Osteoblast (primary cell): ENCODE measurements at regions not wholly inside any gene's neighbourhood (a gene's known extent, or its start where the extent isn't known, plus 50 kb on each side); places are given as distances from the start of the nearest gene placed in this dataset.

Source experiments
- DNase-seq: peaks from one replicate; pipeline ENCODE4 v3.0.0; 2011; ENCODE audit warnings: low spot score, mixed read lengths; ENCODE audit not compliant: insufficient read length; ENCODE audit errors: missing footprints
- H2AFZ ChIP-seq: 2 replicates; pipeline ENCODE4 v1.6.0; 2011; ENCODE audit warnings: mild to moderate bottlenecking, low read length
- H3K27ac ChIP-seq: 2 replicates; pipeline ENCODE4 v1.5.1; 2011; ENCODE audit warnings: mild to moderate bottlenecking, low read depth, low read length, moderate library complexity
- H3K27me3 ChIP-seq: 2 replicates; pipeline ENCODE4 v1.6.0; 2012; ENCODE audit warnings: mild to moderate bottlenecking, control low read depth, inconsistent platforms, low read length, moderate library complexity; ENCODE audit not compliant: insufficient read depth
- H3K36me3 ChIP-seq: 2 replicates; pipeline ENCODE4 v1.5.1; 2011; ENCODE audit warnings: mild to moderate bottlenecking, low read length, control low read depth, moderate library complexity; ENCODE audit not compliant: insufficient read depth
- H3K4me1 ChIP-seq: 2 replicates; pipeline ENCODE4 v1.5.1; 2011; ENCODE audit warnings: mild to moderate bottlenecking, low read length, control low read depth, moderate library complexity; ENCODE audit not compliant: insufficient read depth
- H3K4me2 ChIP-seq: 2 replicates; pipeline ENCODE4 v1.6.0; 2011; ENCODE audit warnings: mild to moderate bottlenecking, low read length; ENCODE audit not compliant: insufficient read depth
- H3K4me3 ChIP-seq: fragments of 200-600 bp; sonication (generic); 3 replicates; pipeline ENCODE4 v1.5.1; 2012; ENCODE audit warnings: mild to moderate bottlenecking, low read length, inconsistent platforms; ENCODE audit not compliant: insufficient read depth
- H3K79me2 ChIP-seq: 2 replicates; pipeline ENCODE4 v1.6.0; 2012; ENCODE audit warnings: mild to moderate bottlenecking, low read length, control low read depth, inconsistent platforms; ENCODE audit not compliant: insufficient read depth
- H3K9me3 ChIP-seq: 2 replicates; pipeline ENCODE4 v1.5.1; 2011; ENCODE audit warnings: low read depth, low read length, control low read depth
- H4K20me1 ChIP-seq: 2 replicates; pipeline ENCODE4 v1.6.0; 2012; ENCODE audit warnings: mild to moderate bottlenecking, low read length, control low read depth; ENCODE audit not compliant: insufficient read depth
- TF ChIP-seq, protein P1 (sequence below): IDR thresholded peaks from 2 replicates; pipeline ENCODE4 v1.5.1; 2011; ENCODE audit warnings: mild to moderate bottlenecking, low read depth, low read length, moderate library complexity; ENCODE audit errors: extremely low read depth

DNA sequence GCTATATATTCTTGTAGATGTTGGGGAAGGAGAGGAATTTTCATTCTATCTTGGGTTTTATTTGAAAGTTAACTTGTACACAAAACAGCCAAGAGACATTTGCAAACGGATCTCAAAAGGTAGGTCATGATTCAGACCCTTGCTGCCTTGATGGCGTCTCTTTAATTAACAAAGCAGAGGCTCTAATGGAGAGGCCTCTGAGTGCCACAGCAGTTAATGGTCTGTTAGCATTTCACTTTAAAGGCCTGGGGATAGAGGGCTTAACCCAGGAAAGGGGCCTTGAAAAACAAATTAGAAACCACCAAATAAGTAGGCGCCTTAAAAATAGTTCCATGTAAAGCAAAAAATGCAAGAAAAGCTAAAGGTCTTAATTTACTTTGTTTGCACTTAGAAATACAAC, 836.9 kb upstream of the CELF4 start:
- Histone ChIP-seq H3K4me2 (no peak overlapping the region), H3K4me3 (no peak overlapping the region), H3K27me3 (no peaks in the 10 kb centered on the region), H3K79me2 (no peaks in the 10 kb centered on the region), H3K9me3 (no peaks in the 10 kb centered on the region), H3K36me3 (no peaks in the 10 kb centered on the region), H2AFZ (no peak overlapping the region), H3K4me1 (no peaks in the 10 kb centered on the region), H4K20me1 (no peaks in the 10 kb centered on the region), H3K27ac (no peak overlapping the region)
- no peak for DNase-seq
- TF ChIP-seq, protein P1, sequence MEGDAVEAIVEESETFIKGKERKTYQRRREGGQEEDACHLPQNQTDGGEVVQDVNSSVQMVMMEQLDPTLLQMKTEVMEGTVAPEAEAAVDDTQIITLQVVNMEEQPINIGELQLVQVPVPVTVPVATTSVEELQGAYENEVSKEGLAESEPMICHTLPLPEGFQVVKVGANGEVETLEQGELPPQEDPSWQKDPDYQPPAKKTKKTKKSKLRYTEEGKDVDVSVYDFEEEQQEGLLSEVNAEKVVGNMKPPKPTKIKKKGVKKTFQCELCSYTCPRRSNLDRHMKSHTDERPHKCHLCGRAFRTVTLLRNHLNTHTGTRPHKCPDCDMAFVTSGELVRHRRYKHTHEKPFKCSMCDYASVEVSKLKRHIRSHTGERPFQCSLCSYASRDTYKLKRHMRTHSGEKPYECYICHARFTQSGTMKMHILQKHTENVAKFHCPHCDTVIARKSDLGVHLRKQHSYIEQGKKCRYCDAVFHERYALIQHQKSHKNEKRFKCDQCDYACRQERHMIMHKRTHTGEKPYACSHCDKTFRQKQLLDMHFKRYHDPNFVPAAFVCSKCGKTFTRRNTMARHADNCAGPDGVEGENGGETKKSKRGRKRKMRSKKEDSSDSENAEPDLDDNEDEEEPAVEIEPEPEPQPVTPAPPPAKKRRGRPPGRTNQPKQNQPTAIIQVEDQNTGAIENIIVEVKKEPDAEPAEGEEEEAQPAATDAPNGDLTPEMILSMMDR = no peak

DNA sequence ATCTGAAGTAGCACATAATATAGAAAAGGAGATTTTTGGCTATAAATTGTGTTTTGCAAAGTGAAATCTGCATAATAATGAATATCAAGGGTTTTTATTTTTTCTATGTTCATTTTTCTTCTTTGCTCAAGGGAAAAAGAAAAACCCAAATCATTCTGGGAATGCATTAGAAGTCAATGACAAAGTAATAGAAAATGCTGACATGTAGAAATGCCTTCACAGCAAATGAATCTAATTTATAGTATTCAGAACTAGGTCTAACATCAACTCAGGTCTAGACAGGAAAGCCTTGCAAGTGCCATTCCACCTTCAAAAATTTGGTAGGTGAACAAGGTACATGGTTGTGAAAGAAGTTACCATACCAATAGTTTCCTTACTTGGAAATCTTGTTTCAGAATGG, 831.5 kb upstream of the CELF4 start:
- H3K36me3 ChIP-seq = no peaks in the 10 kb centered on the region
- DNase-seq = no peak
- no peak overlapping the region for H3K4me2 ChIP-seq
- no peaks in the 10 kb centered on the region for H3K27me3 ChIP-seq
- no peak overlapping the region for H2AFZ ChIP-seq
- no peak overlapping the region for H3K4me3 ChIP-seq
- no peaks in the 10 kb centered on the region for H3K9me3 ChIP-seq
- H3K79me2 ChIP-seq = no peaks in the 10 kb centered on the region
- TF ChIP-seq, protein P1 = no peak
- H4K20me1 ChIP-seq = no peaks in the 10 kb centered on the region
- no peak overlapping the region for H3K27ac ChIP-seq
- H3K4me1 ChIP-seq = no peaks in the 10 kb centered on the region

DNA sequence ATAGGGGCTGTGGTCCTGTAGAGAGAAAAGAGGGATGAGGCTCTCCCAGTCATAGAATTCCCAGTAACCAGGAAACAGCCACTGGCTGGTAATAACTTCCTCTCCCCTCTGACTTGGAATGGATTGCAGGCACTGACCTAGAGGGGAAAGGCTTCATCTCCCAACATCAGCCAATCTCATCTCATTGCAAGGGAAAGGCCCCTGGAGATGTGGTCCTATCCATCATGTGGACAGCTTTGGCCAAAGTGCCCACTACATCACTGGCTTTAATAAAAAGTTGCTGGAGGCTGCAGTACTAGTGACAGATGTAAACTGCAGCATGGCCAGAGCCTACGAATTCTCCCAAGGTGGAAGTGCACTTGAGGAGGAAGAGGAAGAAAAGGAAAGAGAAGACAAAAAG, 820.5 kb upstream of the CELF4 start:
- H3K79me2 ChIP-seq = no peaks in the 10 kb centered on the region
- DNase-seq = no peak
- no peak overlapping the region for H3K4me3 ChIP-seq
- H2AFZ ChIP-seq = no peak overlapping the region
- no peak overlapping the region for H3K4me2 ChIP-seq
- no peaks in the 10 kb centered on the region for H3K27me3 ChIP-seq
- no peak overlapping the region for H3K27ac ChIP-seq
- no peaks in the 10 kb centered on the region for H4K20me1 ChIP-seq
- no peaks in the 10 kb centered on the region for H3K36me3 ChIP-seq
- H3K9me3 ChIP-seq = peaks cover 5% of the 10 kb centered on the region
- no peaks in the 10 kb centered on the region for H3K4me1 ChIP-seq
- TF ChIP-seq, protein P1 = no peak

DNA sequence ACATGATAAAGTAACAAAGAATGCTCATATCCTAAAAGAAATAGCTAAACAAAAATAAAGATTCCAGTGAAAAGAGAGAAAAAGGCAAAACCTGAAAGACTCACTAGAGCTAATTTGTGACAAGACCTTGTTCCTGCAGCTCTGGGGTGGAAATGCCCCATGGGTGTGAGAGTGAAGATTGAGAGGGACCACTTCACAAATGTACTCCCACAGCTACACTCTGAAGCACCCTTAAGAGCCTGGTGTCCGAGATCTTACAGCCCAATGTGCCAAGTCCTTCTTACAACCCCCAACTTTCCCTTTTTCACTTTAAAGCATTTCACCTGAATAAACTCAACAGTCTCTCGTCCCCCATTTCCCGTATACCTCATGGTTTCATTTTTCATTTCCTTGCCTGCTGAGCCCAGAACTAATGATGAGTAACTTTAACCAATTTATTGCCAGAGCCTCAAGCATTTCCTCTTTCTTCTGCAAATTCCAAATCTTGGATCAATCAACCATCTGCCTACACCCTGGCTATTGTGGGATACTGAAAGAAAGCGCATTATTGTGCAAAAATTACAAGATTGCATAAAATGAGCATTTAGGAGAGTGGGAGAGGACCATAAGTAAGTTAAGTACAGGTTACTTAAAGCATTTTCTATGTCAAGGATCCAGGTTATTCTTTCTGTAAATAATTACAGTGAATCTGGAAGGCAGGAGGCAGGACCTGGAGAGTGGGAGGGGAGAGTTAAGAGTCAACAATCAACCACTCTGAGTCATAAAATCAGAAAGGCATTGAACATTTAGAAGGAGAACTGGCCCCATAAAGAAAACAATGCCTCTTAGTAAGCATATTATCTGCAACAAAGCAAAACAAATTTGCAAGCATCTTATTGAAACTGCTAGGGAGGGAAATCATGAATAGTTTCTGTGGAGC, 804.4 kb upstream of the CELF4 start:
- H3K9me3 ChIP-seq = no peaks in the 10 kb centered on the region
- no peaks in the 10 kb centered on the region for H4K20me1 ChIP-seq
- H3K27me3 ChIP-seq = no peaks in the 10 kb centered on the region
- DNase-seq = no peak
- no peak overlapping the region for H3K4me3 ChIP-seq
- H3K79me2 ChIP-seq = no peaks in the 10 kb centered on the region
- no peak overlapping the region for H3K27ac ChIP-seq
- TF ChIP-seq, protein P1 = no peak
- H3K36me3 ChIP-seq = no peaks in the 10 kb centered on the region
- no peak overlapping the region for H3K4me2 ChIP-seq
- H2AFZ ChIP-seq = no peak overlapping the region
- H3K4me1 ChIP-seq = no peaks in the 10 kb centered on the region
